ENCODE measurements at regions not wholly inside any gene's neighbourhood (a gene's known extent, or its start where the extent isn't known, plus 50 kb on each side); places are given as distances from the start of the nearest gene placed in this dataset.
"Not testable (repeated sequence)": the region's sequence is repeated elsewhere in the genome, so short reads cannot be mapped to it uniquely, and the experiment has no call there.

DNA sequence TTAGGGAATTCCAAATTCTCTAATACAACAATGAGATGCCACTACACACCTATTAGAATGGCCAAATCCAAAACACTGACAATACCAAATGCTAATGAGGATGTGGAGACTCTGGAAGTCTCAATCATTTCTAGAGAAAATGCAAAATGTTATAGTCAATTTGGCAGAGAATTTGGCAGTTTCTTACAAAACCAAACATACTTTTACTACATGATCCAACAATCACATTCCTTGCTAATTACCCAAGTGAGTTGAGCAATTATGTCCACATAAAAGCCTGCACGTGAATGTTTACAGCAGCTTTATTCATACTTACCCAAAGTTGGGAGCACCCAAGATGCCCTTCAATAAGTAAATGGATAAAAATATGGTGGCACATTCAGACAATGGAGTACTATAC, 278.4 kb upstream of the TGFBR2 start:
- not testable (repeated sequence) for H3K9ac ChIP-seq (ENCODE audit: low read depth, low read length); H3K4me1 ChIP-seq (ENCODE audit: insufficient read depth, low read length)

GRCh38 chr3:30328935-30329334, 277.5 kb upstream of the TGFBR2 start:
- H3K4me1 ChIP-seq (ENCODE audit: insufficient read depth, low read length); H3K9me3 ChIP-seq (ENCODE audit: control insufficient read depth, insufficient read depth, low read length); H3K36me3 ChIP-seq (ENCODE audit: insufficient read depth, low read length); H3K9ac ChIP-seq (ENCODE audit: low read depth, low read length): not testable (repeated sequence)

More for the DNA sequence above, 278.4 kb upstream of the TGFBR2 start:
- not testable (repeated sequence) for H3K9me3 ChIP-seq (ENCODE audit: control insufficient read depth, insufficient read depth, low read length); H3K36me3 ChIP-seq (ENCODE audit: insufficient read depth, low read length)

DNA sequence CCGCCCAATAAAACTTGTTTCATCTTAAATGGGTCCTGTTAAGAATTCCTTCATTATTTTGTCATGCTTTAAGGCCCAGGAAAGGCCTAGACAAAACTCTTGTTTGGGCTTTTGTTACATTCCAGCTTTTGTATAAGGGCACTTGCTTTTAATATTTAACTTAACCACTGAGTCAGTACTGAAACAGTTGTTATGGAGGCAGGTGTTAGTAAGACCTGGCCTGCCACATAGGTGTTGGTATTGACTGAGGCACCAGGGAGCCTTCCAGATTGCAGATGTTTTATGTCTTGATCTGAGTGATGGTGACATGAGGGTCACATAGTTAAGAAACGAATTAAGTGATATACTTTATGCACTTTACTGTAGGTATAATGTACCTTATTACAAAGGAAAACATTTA, 274.9 kb upstream of the TGFBR2 start:
- H3K9ac ChIP-seq (ENCODE audit: low read depth, low read length): no peak overlapping the region
- peaks cover 9% of the 10 kb centered on the region for H3K4me1 ChIP-seq (ENCODE audit: insufficient read depth, low read length)
- H3K9me3 ChIP-seq (ENCODE audit: control insufficient read depth, insufficient read depth, low read length): no peaks in the 10 kb centered on the region
- no peaks in the 10 kb centered on the region for H3K36me3 ChIP-seq (ENCODE audit: insufficient read depth, low read length)

DNA sequence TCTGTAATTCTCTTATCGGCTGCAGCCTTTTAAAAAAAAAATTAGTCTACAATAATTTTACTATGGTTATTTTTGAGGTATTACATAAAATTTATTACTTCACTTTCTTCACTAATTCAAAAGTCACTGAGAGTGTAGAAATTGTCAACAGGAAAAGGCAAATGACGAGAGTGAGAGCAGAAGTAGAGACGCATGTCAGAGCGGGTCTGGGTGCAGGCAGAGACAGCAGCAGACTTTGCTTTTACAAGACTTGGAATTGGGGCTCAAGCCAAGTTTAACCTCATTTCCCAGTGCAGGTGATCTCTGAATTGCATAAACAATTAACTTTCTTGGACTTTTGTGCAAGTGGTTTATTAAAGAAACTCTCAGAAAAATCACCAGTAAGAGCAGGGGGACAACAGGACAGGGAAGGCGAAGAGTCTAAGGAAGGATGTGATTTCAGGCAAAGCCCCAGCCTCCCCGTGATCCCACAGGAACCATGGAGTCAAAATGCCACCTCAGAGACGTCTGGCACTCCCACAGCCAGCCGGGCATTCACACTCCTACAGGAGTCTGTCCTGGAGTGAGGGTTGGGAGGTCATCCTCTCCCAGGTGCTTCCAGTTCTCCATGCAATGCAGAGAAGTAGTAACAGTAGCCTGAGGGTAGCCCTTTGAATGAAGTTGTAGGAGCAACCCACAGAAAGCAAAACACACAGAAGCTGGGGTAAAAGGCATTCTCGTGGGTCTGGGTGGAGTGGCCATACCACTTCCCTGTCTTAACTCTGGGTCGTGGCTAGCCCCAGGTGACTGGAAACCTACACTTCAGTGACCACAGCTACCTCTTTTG, 274.0 kb upstream of the TGFBR2 start:
- Histone ChIP-seq H3K4me1 (ENCODE audit: insufficient read depth, low read length) (peaks cover 9% of the 10 kb centered on the region), H3K9ac (ENCODE audit: low read depth, low read length) (no peak overlapping the region), H3K9me3 (ENCODE audit: control insufficient read depth, insufficient read depth, low read length) (no peaks in the 10 kb centered on the region), H3K36me3 (ENCODE audit: insufficient read depth, low read length) (no peaks in the 10 kb centered on the region)

- Histone ChIP-seq H3K4me1 (ENCODE audit: insufficient read depth, low read length) (peaks cover 9% of the 10 kb centered on the region), H3K9ac (ENCODE audit: low read depth, low read length) (no peak overlapping the region), H3K9me3 (ENCODE audit: control insufficient read depth, insufficient read depth, low read length) (no peaks in the 10 kb centered on the region), H3K36me3 (ENCODE audit: insufficient read depth, low read length) (no peaks in the 10 kb centered on the region)
These were observed 273.3 kb upstream of the TGFBR2 start for GRCh38 chr3:30333143-30333542.

DNA sequence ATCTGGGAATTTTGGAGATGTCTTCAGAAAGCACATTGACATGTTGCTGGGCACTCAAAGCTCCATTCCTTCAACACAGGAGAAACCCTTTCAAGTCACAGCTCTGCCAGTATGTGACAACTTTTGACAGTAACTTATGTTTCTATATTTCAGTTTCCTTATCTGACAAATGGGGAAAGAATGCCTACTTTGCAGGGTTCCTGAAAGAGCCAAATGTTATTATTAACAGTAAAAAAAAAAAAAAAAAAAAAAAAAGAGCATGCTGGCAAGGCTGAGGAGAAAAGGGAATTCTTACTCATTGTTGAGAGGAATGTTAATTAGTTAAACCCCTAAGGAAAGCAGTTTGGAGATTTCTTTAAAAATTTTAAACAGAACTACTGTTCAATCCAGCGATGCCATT, 272.5 kb upstream of the TGFBR2 start:
- H3K9ac ChIP-seq (ENCODE audit: low read depth, low read length): no peak overlapping the region
- no peaks in the 10 kb centered on the region for H3K36me3 ChIP-seq (ENCODE audit: insufficient read depth, low read length)
- peaks cover 9% of the 10 kb centered on the region for H3K4me1 ChIP-seq (ENCODE audit: insufficient read depth, low read length)
- no peaks in the 10 kb centered on the region for H3K9me3 ChIP-seq (ENCODE audit: control insufficient read depth, insufficient read depth, low read length)

DNA sequence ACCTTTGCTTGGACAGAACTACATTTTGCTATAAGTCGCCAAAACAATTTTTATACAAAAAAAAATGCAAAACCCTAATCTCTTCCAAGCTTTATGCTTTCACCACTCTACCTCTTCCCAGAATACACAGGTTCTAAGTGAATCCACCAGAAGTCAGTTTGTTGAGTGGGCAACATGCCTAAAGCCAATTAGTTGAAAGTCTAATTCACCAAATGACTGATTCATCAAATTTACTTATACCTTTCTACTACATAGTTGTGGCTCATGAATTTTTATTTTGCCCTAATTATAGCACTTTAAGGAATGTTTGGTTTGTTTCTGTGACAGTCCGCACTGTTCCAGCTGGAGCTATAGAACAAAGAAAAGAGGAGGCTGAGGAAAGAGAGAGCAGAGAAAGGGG, 265.9 kb upstream of the TGFBR2 start:
- no peaks in the 10 kb centered on the region for H3K9me3 ChIP-seq (ENCODE audit: control insufficient read depth, insufficient read depth, low read length)
- no peak overlapping the region for H3K9ac ChIP-seq (ENCODE audit: low read depth, low read length)
- no peaks in the 10 kb centered on the region for H3K36me3 ChIP-seq (ENCODE audit: insufficient read depth, low read length)
- no peaks in the 10 kb centered on the region; the same call in none of the 2 replicates for H3K4me1 ChIP-seq (ENCODE audit: insufficient read depth, low read length)

DNA sequence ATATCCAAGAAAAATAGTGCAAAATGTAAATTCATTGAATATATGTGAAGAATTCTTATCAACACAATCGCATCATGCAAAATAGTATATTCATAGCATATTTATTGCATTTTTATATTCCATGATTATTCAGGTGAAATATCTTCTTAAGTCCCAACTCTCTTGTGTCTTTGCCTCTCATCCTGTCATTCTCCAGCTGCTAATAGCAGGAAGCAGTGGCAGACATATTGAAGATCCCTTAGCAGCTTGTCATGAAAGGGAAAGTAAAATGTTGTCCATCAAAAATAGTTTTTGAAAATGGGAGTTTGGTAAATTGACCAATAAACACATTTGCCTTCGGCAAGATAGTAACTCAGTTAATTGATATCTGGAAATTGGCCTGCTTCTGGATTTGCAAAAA, 265.3 kb upstream of the TGFBR2 start:
- H3K4me1 ChIP-seq (ENCODE audit: insufficient read depth, low read length): no peaks in the 10 kb centered on the region; the same call in none of the 2 replicates
- H3K9me3 ChIP-seq (ENCODE audit: control insufficient read depth, insufficient read depth, low read length): no peaks in the 10 kb centered on the region
- no peak overlapping the region for H3K9ac ChIP-seq (ENCODE audit: low read depth, low read length)
- no peaks in the 10 kb centered on the region for H3K36me3 ChIP-seq (ENCODE audit: insufficient read depth, low read length)

GRCh38 chr3:30341851-30342250, 264.6 kb upstream of the TGFBR2 start:
- Histone ChIP-seq H3K4me1 (ENCODE audit: insufficient read depth, low read length) (no peaks in the 10 kb centered on the region; the same call in none of the 2 replicates), H3K9ac (ENCODE audit: low read depth, low read length) (no peak overlapping the region), H3K36me3 (ENCODE audit: insufficient read depth, low read length) (no peaks in the 10 kb centered on the region)

DNA sequence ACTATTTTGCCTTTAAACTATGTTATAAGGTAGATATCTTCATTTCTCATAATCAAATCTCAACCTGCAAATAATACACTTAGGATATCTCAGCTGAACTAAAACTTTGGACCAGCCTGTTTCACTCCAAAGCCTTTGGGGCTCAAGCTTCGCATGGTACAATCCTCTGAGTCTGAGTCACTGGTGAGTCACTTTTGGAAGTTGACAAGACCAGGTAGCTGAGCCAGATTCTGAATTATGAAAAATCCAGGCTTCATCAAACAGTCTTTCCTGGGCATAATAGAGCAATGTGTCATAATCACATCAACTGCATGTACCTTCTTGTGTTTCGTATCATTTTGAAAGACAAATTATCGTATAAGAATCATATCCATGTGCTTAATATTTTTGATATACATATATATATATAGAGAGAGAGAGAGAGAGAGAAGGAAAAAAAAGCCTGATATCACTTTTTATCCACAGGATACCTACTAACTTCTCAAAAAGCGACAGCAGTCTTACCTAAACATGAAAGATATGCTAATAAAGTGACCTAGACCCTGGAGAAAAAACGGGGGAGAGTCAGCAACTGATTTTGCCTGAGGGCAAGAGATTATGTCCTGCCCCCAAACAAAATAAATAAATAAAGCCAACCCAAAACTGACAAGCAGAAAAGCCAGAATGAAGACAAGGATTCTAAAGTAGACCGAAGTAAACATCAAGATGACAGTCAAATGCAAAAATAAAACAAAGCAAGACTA, 263.9 kb upstream of the TGFBR2 start:
- Histone ChIP-seq H3K9ac (ENCODE audit: low read depth, low read length) (no peak overlapping the region), H3K9me3 (ENCODE audit: control insufficient read depth, insufficient read depth, low read length) (no peaks in the 10 kb centered on the region), H3K4me1 (ENCODE audit: insufficient read depth, low read length) (peaks cover 6% of the 10 kb centered on the region), H3K36me3 (ENCODE audit: insufficient read depth, low read length) (no peaks in the 10 kb centered on the region)

More at GRCh38 chr3:30341851-30342250, 264.6 kb upstream of the TGFBR2 start:
- H3K9me3 ChIP-seq (ENCODE audit: control insufficient read depth, insufficient read depth, low read length): no peaks in the 10 kb centered on the region

DNA sequence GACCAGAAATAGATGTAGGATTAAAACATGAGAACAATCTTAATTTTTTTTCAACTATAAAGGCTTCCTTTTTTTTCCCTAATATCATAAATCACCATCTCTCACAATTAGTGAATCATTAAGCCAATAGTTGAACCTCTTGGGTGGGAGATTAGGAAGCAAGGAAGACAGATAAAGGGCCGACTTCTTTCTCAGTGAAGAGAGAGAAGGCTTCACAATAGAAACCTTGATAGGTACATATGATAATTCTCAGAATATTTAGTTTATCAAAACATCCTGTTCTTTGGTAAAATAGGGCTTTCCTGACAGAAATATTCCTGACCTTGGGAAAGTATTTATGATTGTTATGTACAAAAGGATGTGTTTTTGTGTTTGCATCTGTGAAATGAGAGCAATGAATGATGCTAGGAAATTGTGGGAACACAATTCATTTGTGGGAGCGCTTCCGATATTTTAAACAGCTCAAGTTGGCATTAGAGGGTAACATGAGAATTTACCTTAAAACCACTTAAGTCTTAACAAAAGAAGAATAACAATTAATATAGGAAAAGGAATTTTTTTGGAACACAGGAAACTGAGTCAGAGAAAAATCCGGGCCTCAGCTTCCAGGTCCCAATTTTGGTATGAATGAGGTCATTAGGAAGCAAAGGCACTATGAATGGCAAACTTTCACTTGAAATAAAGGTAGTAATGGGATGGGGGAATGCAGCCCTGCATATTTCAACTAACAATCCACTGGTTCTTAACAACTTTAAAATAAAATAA, 263.2 kb upstream of the TGFBR2 start:
- Histone ChIP-seq H3K36me3 (ENCODE audit: insufficient read depth, low read length) (no peaks in the 10 kb centered on the region), H3K9me3 (ENCODE audit: control insufficient read depth, insufficient read depth, low read length) (no peaks in the 10 kb centered on the region), H3K9ac (ENCODE audit: low read depth, low read length) (no peak overlapping the region), H3K4me1 (ENCODE audit: insufficient read depth, low read length) (peaks cover 7% of the 10 kb centered on the region)

GRCh38 chr3:30343861-30344260, 262.5 kb upstream of the TGFBR2 start:
- peaks cover 7% of the 10 kb centered on the region for H3K4me1 ChIP-seq (ENCODE audit: insufficient read depth, low read length)
- no peaks in the 10 kb centered on the region for H3K9me3 ChIP-seq (ENCODE audit: control insufficient read depth, insufficient read depth, low read length)
- H3K36me3 ChIP-seq (ENCODE audit: insufficient read depth, low read length): no peaks in the 10 kb centered on the region
- no peak overlapping the region for H3K9ac ChIP-seq (ENCODE audit: low read depth, low read length)

DNA sequence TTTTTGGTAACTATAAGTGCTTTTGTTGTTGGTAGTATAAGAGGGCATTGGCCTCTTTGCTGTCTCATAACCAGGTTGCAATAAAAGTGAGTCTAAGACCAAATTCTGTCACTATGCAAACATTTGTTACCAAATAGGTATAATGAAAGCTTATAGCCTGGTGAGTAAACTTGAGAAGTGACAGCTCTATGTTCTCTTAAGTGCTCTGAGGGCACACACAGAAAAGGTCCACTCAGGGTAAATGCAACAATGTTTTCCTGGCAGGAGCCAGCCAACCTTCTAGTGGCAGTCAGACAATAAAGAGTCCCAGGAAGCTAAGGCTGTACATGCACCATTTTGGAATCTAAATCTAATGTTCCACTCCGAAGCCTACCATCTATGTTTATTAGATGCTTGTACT, 262.1 kb upstream of the TGFBR2 start:
- H3K4me1 ChIP-seq (ENCODE audit: insufficient read depth, low read length): peaks cover 7% of the 10 kb centered on the region
- H3K9me3 ChIP-seq (ENCODE audit: control insufficient read depth, insufficient read depth, low read length): no peaks in the 10 kb centered on the region
- no peak overlapping the region for H3K9ac ChIP-seq (ENCODE audit: low read depth, low read length)
- no peaks in the 10 kb centered on the region for H3K36me3 ChIP-seq (ENCODE audit: insufficient read depth, low read length)

DNA sequence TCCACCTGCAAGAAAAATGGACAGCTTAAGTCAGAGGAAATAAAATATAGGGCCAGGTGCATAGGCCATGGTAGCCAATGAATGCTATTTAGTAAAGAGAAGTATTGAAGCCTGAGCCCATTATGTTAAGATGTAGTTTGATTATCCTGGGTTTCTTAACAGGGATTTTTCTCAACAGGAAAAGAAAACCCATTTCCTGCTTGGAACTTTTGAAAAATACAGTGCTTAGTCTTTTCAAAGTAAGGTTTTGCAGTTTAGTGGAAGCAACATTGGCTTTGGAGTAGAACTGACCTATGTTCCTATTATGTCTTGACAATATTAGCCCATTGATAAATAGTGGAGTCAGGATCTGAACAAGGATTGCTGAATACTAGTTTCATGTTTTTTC, 259.5 kb upstream of the TGFBR2 start:
- Histone ChIP-seq H3K4me1 (ENCODE audit: insufficient read depth, low read length) (peaks cover 10% of the 10 kb centered on the region), H3K9ac (ENCODE audit: low read depth, low read length) (no peak overlapping the region)

More for the DNA sequence above, 259.5 kb upstream of the TGFBR2 start:
- H3K36me3 ChIP-seq (ENCODE audit: insufficient read depth, low read length): no peaks in the 10 kb centered on the region
- no peaks in the 10 kb centered on the region for H3K9me3 ChIP-seq (ENCODE audit: control insufficient read depth, insufficient read depth, low read length)

Measured in ES-I3 (cell line).